ENCODE measurements at regions not wholly inside any gene's neighbourhood (a gene's known extent, or its start where the extent isn't known, plus 50 kb on each side); places are given as distances from the start of the nearest gene placed in this dataset.

DNA sequence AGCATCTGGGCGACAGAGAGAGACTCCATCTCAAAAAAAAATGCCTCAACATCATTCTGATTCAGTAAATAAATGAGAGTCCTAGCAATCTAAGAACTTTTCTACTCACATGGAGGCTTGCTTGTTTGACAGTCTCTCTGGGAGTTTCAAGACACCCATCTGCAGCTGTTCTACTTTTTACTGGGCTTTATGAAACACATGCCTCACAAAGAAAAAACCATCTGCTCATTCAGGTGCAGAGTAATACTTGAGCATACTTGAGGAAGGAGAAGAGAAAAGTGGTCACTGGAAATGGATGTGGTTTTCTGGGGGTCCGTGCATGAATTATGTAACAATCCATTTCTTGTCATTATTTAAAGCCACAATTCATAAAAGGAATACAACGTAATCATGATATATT is 87.1 kb upstream of the DDX53 start:
- Histone ChIP-seq H3K9me2 (ENCODE audit: insufficient read depth) (no peaks in the 10 kb centered on the region), H3K36me3 (ENCODE audit: low read depth) (no peaks in the 10 kb centered on the region), H2AFZ (no peak overlapping the region), H3K79me2 (ENCODE audit: low read depth) (no peaks in the 10 kb centered on the region), H3K27ac (no peak overlapping the region), H3K4me1 (replicated peaks; ENCODE audit: insufficient read depth) (no peaks in the 10 kb centered on the region), H3K27me3 (ENCODE audit: insufficient read depth, low read depth) (no peaks in the 10 kb centered on the region), H4K20me1 (ENCODE audit: insufficient read depth) (no peaks in the 10 kb centered on the region), H3K4me3 (no peak overlapping the region), H3F3A (ENCODE audit: insufficient read depth, low read depth) (no peaks in the 10 kb centered on the region), H3K4me2 (no peak overlapping the region), H3K9me3 (ENCODE audit: insufficient read depth, low read depth) (no peaks in the 10 kb centered on the region)
- TF ChIP-seq EZH2 (IDR thresholded peaks at IDR 0.05; ENCODE audit: low read depth): no peak
- TF ChIP-seq, protein P1, sequence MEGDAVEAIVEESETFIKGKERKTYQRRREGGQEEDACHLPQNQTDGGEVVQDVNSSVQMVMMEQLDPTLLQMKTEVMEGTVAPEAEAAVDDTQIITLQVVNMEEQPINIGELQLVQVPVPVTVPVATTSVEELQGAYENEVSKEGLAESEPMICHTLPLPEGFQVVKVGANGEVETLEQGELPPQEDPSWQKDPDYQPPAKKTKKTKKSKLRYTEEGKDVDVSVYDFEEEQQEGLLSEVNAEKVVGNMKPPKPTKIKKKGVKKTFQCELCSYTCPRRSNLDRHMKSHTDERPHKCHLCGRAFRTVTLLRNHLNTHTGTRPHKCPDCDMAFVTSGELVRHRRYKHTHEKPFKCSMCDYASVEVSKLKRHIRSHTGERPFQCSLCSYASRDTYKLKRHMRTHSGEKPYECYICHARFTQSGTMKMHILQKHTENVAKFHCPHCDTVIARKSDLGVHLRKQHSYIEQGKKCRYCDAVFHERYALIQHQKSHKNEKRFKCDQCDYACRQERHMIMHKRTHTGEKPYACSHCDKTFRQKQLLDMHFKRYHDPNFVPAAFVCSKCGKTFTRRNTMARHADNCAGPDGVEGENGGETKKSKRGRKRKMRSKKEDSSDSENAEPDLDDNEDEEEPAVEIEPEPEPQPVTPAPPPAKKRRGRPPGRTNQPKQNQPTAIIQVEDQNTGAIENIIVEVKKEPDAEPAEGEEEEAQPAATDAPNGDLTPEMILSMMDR (conservative IDR thresholded peaks at IDR 0.05): no peak
- no peak for DNase-seq
- POLR2A ChIA-PET (ENCODE audit: unreplicated experiment): no interaction called here
- no TSS peak for BruUV-seq (replicated peaks)
- intact Hi-C loops (cut with micrococcal nuclease; ENCODE audit: unreplicated experiment): no loop called here
- CTCF ChIA-PET: no interaction called here

DNA sequence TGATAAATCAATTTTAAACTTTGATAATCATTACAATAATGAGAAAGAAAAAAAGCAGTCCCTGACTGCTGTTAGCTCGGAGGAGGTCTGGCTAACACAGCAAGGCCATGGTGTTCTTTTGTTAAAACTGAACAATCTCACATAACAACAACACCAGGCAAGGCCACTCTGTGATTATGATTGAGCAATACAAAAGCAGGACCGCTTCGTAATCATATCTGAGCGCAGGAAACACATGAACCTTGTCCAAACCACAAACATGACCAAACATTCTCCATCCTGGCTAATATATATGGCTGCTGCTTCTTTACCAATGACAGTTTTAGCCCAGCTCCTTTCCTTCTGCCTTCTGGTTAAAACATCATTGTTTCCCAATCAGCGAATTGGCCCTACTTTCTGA is 76.8 kb upstream of the DDX53 start:
- ChIA-PET CTCF (no interaction called here), POLR2A (ENCODE audit: unreplicated experiment) (no interaction called here)
- Histone ChIP-seq H3K9me2 (ENCODE audit: insufficient read depth) (no peaks in the 10 kb centered on the region), H3K27me3 (ENCODE audit: insufficient read depth, low read depth) (no peaks in the 10 kb centered on the region), H3K9me3 (ENCODE audit: insufficient read depth, low read depth) (no peaks in the 10 kb centered on the region), H3F3A (ENCODE audit: insufficient read depth, low read depth) (no peaks in the 10 kb centered on the region), H3K79me2 (ENCODE audit: low read depth) (no peaks in the 10 kb centered on the region), H3K4me3 (no peak overlapping the region), H3K27ac (no peak overlapping the region), H4K20me1 (ENCODE audit: insufficient read depth) (no peaks in the 10 kb centered on the region), H3K4me1 (replicated peaks; ENCODE audit: insufficient read depth) (no peaks in the 10 kb centered on the region), H3K36me3 (ENCODE audit: low read depth) (no peaks in the 10 kb centered on the region), H3K4me2 (no peak overlapping the region), H2AFZ (no peak overlapping the region)
- DNase-seq: no peak
- BruUV-seq (replicated peaks): no TSS peak
- TF ChIP-seq EZH2 (IDR thresholded peaks at IDR 0.05; ENCODE audit: low read depth): no peak
- TF ChIP-seq, protein P1 (conservative IDR thresholded peaks at IDR 0.05): no peak
- intact Hi-C loops (cut with micrococcal nuclease; ENCODE audit: unreplicated experiment): no loop called here

DNA sequence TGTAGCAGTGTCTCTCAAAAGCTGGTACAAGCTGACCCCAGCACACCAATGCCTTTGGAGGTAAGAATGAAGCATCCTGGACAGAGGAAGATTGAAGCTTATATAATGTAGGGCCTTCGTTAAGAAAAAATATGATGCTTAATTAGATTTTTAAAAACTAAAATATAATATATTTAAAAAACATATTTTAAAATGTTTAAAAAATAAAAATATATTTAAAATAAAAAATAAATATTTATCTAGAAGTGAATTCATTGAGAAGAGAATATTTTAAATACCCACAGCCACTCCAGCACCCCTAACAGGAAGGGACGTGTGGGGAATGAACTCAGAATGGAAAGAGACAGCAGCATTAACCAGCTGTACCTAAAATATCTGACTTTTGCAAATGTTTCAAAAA is 65.1 kb upstream of the DDX53 start:
- ChIA-PET POLR2A (ENCODE audit: unreplicated experiment) (no interaction called here), CTCF (interaction anchor here (0.7 kb wide), 1 partner anchor 186 kb away, joined by 4 read pairs; no protein-coding TSS in a partner anchor)
- no TSS peak for BruUV-seq (replicated peaks)
- no peak overlapping the region for H3K4me2 ChIP-seq
- intact Hi-C loops (cut with micrococcal nuclease; ENCODE audit: unreplicated experiment): no loop called here
- DNase-seq: no peak
- H3K4me1 ChIP-seq (replicated peaks; ENCODE audit: insufficient read depth): no peaks in the 10 kb centered on the region
- H3K27ac ChIP-seq: no peak overlapping the region
- no peaks in the 10 kb centered on the region for H3K27me3 ChIP-seq (ENCODE audit: insufficient read depth, low read depth)
- no peaks in the 10 kb centered on the region for H3K9me3 ChIP-seq (ENCODE audit: insufficient read depth, low read depth)
- no peaks in the 10 kb centered on the region for H3K36me3 ChIP-seq (ENCODE audit: low read depth)
- TF ChIP-seq, protein P1 (conservative IDR thresholded peaks at IDR 0.05): no peak
- TF ChIP-seq EZH2 (IDR thresholded peaks at IDR 0.05; ENCODE audit: low read depth): no peak
- no peaks in the 10 kb centered on the region for H3K9me2 ChIP-seq (ENCODE audit: insufficient read depth)
- H3F3A ChIP-seq (ENCODE audit: insufficient read depth, low read depth): no peaks in the 10 kb centered on the region
- H4K20me1 ChIP-seq (ENCODE audit: insufficient read depth): no peaks in the 10 kb centered on the region
- H3K4me3 ChIP-seq: no peak overlapping the region
- no peaks in the 10 kb centered on the region for H3K79me2 ChIP-seq (ENCODE audit: low read depth)
- H2AFZ ChIP-seq: no peak overlapping the region
